Kidney glomerular epithelial cell (primary cell): ENCODE measurements at regions not wholly inside any gene's neighbourhood (a gene's known extent, or its start where the extent isn't known, plus 50 kb on each side); places are given as distances from the start of the nearest gene placed in this dataset.
"Not testable (repeated sequence)": the region's sequence is repeated elsewhere in the genome, so short reads cannot be mapped to it uniquely, and the experiment has no call there.

ENCODE experiments used
- DNase-seq: peaks from one replicate; lab custom pipeline; 2025; lab: John Stamatoyannopoulos, UW

DNA sequence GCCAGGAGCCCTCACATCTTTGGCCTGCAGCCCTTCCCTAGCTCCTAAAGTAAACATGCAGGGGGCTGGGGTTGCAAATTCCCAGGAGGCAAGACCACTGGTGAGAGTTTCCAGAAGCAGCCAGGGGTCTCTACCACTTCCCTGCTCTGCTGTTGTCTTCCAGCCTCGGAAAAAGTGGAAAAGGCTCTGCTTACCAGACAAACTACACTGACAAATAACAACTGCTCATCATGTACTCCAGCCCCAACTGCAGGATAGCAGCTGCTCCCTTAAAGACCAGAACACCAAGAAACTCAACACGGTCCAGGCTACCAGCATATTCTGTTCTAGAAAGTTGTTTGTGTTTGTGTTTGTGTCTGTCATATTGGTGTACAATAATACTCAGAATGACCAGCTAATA, 187.5 kb upstream of the MARCKS start:
- no peak for DNase-seq

DNA sequence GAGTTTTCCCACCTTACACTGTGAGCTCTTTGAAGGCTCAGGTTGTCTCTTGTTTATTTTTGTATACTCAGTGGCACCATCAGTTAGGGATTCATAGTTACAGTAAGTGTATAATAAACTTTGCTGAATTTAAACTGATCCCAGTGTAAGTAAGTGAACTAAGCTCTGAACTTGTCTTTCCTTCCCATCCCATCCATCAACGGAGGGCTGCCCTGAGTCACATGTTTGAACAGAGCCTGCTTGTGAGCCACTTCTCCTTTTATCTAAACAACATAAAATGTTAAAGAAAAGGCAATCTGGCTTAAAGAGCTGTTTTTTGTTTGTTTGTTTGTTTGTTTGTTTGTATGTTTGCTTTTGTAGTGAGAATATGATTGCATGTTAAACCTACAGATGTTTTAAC, 185.7 kb upstream of the MARCKS start:
- DNase-seq: no peak

DNA sequence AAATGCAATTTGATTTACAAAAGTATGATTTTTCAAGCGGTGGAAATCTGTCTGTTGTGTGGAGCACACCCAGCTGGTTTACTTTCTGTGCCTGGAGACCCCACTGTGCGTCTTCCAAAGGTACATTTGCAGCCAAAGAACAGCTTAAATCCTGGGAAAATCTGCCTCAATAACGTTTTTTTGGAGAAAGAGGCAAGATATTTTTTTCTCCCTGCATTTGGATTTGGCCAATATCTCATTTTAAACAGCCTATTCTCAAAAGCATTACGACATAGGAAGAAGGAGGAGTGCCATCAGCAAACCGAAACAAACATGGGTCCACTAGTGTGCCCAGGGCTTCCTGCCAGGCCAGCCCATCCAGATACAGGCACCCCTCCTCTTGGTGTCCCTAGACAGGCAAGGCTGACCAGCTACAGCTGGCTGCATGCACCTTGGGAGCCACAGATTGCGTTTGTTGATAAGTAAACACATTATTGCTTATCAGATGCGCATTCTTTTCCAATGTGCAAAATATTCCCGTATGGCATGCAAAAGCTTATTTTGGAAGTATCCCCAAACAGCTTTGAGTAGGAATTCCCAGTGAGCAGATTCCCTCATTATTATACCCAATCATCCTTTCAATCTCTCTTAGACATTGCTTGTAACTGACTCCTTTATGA, 184.5 kb upstream of the MARCKS start:
- DNase-seq: no peak

DNA sequence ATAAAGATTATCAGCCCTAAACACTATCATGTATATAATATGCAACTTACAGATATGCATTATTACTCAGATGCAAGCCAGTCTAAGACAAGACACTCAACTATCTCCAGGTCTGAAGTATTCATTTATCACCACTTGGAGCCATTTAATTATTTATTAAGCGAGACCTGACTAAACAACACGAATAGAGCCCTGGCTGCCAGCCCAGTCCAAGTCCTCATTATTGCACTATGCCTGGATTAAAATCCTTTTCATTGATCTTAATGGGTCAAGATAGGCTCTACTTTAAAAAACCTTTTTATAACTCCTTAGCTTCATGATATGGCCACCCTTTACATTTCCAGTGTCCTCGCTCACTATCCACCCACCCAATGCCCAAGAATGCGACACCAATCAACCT, 183.1 kb upstream of the MARCKS start:
- DNase-seq: no peak

DNA sequence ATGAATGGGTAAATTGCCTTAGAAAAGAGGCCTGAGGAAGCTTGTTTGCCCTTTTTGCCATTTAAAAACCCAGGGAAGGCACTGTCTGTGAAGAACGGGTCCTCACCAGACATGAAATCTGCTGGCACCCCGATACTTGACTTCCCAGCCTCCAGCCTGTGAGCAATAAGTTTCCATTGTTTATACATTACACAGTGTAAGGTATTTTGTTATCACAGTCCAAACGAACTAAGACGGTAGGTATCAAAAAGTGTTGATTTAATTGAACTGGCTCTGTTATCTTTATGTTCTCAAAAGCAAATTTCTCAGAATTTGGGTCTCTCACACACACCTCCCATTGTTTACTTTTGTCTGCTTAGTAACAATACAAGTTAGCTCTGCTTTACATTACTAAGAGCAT, 181.1 kb upstream of the MARCKS start:
- no peak for DNase-seq

DNA sequence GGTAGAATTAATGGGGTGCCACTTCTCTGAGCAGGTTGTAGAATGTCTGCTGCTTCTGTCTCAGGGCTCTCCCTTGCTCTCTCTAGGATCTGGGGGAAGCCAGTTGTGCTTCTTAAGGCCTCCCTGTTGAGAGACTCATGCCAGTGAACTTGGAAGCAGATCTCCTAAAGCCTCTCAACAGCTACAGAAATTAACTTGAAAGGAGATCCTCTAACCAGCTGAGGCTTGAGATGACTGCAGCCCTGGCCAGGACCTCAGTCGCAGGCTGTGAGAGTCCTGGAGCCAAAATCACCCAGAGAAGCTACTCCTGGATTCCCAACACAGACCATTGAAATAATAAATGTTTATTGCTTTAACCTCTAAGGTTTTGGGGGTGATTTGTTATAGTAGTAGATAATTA, 180.2 kb upstream of the MARCKS start:
- DNase-seq: no peak

DNA sequence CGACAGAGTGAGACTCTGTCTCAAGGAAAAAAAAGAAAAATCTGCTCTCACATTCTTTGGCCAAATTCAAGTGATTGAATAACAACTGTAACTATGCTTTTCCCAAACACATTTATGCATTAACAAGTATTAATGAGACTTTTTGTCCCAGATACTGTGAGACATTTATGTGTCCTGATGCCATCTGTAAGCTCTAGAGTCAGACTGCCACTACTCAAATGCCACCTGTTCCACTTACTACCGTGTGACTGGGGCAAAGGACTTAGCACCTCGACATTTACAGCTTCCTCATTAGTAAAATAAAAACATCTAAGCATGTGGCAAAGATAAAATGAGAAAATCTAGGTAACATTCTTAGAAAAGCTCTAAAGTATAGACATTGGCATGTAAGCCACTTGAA, 178.1 kb upstream of the MARCKS start:
- DNase-seq: no peak

DNA sequence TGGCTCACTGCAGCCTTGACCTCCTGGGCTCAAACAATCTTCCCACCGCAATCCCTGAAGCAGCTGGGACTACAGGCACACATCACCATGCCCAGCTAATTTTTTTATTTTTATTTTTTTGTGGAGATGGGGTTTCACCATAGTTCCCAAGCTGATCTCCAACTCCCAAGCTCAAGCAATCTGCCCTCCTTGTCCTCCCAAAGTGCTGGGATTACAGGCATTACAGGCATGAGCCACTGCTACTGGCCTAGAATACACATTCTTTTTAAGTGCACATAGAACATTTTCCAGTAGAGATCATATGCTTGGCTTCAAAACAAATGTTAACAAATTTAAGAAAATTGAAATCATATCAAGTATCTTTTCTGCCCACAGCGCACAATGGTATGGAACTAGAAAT, 176.8 kb upstream of the MARCKS start:
- no peak for DNase-seq

DNA sequence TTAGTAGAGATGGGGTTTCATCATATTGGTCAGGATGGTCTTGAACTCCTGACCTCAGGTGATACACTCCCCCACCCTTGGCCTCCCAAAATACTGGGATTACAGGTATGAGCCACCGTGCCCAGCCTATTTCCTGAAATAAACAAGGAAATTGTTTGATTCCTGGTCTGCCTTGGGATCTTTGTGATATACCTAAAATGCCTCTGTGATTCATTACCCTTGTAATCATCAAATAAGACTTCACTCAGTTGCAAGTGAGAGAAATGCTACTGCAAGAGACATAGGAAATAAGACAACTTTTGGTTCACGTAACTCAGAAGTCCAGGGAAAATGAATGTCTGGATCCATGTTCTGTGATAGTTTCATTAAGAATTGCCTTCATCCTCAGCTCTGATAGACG, 173.2 kb upstream of the MARCKS start:
- DNase-seq: no peak

DNA sequence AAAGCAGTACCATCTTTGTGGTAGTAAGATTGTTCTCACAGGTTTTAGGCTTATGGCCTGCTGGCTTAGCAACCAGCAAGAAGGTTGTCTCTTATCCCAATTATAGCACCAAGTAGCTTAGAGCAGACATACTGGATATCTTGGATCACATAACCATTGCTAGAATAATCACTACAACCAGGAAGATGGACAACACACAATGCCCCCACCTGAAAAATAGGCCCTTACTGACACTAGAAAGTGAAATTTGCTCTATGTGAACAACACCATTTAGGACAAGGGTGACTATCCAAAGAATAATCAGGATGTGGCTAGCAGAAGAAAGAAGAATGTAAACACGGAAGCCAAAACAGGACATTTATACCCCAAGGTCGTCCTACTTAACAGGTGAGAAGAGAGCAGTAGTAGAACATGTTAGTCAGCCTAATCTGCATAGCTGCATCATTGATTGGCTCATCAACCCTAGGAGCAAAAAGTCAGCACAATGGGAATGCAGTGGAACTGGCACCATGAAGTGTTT, 172.7 kb upstream of the MARCKS start:
- DNase-seq: no peak

DNA sequence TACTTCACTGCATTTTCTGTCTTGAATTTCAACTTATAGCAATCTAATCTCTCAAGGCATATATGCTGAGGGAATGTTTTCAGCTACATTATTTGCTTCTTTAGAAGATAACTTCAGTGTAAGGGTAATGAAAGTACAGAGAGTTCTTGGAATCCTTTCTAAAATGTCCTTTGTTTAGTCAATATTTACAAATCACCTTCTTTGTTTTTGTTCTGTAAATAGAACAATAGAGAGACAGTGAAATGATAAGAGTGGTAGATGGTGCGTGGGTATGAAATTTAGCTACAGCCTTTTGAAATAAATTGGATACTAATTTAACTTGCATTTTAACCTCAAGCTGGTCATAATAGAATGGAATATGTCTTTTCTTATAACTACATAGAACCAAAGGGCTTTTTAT, 171.1 kb upstream of the MARCKS start:
- DNase-seq: no peak

DNA sequence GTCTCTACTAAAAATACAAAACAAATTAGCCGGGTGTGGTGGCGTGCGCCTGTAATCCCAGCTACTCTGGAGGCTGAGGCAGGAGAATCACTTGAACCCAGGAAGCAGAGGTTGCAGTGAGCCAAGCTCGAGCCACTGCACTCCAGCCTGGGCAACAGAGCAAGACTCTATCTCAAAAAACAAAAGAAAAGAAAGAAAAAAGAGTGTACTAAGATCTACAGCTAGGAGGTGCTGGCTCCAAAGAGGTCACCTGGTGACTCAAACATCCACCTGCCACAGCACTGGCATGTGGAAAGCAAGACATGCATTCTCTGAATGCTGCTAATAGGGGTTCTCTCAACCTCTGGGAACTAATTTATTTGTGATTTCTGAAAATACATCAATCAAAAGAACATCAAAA, 167.5 kb upstream of the MARCKS start:
- DNase-seq: not testable (repeated sequence)

DNA sequence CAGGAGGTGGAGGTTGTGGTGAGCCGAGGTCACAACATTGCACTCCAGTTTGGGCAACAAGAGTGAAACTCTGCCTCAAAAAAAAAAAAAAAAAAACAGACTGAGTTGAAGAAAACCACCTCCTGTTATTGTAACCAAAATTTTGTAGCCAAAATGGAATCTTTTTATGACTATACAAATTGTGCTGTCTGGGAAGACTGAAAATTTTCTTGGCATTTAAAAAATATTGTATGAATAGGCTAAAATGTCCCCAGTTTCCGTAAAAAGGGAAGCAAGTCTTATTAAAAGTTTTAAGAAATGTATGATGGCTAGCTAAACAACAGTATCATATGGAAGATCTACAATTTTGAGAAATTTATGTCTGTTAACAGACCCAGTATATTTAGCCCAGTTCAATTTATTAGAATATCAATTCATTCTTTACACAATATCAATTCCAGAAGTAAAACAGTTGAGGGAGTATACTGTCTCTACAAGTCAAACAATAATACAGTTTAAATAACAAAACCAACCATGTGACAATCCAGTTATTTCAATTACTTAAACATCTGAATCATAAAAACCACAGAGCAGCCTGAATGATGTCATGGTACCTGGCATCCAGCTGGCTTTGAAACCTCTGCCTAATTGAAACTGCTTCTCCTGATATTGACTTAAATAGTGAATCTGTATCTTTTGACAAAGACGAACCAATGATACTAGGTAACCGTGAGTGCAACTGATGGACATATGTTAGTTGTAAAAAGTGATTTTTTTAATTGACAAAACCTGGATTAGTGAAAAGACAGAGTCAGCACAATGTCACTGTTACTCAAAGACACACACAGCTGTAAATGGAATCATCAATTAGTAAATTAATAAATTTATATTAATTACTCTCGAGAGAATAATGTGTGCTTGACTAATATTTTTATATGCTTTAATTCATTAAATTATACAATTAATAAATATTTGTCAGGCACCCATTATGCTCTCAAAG, 166.6 kb upstream of the MARCKS start:
- peak; percentile 88 for DNase-seq

DNA sequence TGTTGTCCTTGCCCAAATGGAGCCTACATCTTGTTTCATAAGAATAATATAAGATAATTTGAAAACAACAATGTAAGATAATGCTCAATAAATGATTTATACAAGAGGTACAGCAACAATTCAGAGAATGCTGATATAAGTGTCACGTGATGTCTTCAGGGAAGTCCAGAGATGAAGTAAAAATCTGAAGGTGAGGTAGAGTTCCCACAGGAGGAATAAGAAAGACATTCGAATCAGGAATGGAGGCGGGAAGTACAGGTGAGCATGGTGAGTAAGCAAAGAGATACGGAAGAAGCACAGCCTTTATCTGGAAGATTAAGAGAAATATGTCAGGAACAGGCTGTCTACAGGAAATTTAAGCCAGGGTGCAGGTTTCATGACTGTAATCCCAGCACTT, 165.9 kb upstream of the MARCKS start:
- no peak for DNase-seq

DNA sequence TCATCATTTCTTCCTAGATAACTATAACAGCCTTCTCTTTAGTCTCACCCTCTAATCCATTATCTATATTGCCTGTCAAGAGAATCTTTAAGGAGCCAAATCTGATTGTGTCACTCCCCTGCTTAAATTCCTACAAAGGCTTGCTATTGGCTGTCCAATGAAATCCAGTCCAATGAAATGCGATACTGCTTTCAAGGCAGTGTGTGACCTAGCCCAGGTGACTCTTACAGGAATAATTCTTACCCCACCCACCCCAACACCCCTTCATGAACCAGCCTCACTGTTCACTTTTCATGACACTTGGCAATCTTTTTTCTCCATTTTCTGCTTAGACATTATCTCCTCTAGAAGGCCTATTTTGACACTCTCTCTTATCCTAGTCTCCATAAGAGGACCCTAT, 163.3 kb upstream of the MARCKS start:
- no peak for DNase-seq

DNA sequence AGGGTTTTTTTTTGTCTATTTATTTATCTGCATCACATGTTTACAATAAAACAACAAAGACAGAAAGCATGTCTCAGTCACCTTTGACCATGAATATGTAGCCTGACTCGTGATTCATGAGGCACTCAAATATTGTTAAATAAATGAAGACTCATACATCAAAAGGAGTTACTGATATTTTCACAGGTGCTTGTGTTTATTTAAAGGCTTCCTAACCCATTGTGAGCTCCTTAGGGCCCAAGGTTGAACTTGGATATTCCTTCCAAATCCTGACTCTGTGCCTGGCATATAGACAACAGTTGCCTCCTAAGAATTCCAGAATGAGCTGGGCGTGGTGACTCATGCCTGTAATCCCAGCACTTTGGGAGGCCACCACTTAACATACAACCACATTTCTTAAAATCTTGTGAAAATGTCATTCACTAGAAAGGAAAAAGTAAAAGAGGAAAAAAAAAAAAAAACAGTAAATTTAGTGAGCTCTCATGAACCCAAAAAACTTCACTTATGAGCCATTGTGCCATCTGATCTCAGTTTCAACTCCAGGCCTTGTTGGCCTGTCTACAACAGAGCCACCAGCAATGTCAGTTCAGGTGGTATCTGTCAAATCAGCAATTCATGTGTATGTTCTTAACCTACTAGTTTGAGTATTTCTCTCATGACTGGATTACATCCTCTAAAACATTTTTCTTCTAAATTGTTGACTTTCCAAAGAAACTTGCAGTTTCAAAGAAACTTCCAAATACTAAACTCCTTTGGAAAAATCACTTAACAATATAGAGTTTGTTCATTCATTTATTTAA, 162.7 kb upstream of the MARCKS start:
- no peak for DNase-seq

DNA sequence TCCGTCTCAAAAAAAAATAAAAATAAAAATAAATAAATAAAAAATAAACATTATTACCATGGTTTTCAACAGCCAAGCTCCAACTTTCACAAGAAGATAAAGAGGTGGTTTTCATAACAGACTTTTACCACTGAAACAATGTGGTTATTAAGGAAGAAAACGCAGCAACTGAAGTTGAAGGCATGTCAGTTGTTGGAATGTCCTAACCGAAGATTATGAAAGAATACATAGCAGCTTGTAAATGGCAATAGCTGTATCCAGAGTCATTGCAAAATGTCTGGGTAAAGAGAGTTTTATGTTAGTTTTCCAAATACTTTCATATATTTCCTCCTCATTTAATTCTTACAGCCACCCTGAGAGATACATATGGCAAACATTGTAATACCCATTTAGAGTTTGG, 161.6 kb upstream of the MARCKS start:
- no peak for DNase-seq

DNA sequence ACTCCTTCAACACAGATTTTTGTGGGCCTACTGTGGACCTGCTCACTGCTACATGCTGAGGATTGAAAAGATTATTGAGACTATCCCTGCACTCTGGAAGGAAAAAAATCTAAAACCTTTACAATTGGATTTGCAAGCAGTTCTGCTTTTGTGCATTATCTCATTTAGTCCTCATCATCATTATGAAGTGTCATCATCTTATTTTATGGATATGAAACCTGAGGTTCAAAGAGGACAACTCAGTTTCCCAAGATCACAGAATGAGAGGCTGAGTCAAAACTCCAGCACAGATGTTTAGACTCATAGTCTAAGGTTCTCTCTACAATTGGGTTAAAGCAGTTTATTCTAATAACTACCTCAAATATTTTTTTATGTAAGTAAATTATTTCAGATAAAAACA, 160.2 kb upstream of the MARCKS start:
- DNase-seq: no peak

DNA sequence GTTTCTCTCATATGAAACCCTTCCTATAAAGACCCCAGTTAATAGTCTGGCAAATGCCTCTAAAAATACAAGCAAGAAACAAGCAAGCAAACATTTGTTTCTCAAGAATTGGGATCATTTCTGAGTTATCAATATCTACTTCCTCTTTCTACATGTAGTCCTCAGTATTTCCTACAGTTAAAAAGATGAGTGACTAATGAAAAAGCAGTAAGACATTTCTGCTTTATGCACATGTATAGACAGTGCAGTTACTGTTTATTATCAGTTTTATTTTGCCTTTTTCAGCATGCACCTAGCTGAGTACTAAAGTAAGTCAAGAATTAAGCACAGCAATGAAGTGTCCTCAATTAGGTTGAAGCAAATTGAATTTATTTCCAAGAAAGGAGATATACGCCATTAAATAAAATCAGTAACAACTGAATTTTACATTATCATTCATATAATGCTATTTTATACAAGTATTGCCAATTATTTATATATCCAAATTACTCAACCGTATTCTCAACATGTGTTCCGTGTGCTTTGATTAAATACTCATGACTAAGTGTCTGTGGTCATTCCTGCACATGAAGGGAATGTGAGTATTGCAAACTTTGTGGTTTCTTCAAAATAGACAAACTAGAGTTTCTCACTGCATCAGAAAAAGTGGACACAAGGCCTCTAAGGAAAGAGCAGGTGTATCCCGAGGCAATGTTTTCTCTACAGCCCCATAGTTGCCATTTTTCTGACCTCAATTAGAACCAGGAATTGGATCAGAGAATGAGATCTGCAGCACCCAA, 159.3 kb upstream of the MARCKS start:
- peak; percentile 58 for DNase-seq

DNA sequence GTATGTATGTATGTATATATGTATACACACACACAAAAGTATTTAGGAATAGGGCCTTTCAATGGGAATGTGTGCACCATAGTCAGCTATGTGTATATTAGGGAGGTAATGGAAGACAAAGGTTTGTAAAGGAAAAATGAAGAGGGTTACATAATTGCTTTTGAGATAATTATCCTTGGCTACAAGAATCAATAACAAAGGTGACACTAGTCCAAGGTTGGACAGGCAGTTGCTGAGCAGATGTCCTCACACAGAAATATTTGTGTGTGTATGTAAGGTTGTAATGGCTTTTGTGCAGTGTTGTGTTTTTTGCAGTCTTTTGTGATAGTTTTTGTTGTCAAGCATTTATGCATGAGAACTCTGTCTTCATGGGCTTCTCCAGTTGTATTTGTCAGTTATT, 157.9 kb upstream of the MARCKS start:
- no peak for DNase-seq

DNA sequence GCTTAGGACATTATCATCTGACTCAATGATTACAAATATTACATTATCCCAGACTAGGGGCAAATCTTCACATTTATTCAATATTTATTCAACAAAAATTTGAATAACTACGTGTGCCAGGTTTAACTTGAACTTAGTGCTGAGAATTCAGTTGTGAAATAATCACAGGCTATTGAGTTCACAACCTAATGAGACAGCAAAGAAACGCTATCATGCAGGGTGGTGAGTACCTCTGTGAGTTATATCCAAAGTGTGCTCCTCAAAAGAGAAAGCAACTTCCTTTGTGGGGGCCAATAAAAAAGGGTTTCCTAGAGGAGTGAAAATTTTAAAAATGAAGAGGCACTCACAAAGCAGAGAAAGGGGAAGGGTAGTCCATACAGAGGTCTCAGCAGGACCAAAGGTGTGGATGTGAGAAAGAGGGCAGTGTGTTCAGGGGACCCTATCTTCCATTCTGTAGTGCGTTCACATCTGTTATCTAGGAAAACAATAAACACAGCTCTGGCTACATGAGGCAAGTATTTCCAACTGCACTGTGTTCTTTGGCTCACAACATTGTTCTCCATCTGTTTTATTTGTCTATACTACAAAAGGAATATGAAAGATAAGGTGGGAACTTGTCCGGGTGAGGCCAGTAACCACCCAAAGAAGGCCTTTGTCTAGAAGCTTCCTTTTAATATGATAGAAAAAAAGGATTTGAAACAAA, 155.4 kb upstream of the MARCKS start:
- no peak for DNase-seq
